ENCODE measurements at regions not wholly inside any gene's neighbourhood (a gene's known extent, or its start where the extent isn't known, plus 50 kb on each side); places are given as distances from the start of the nearest gene placed in this dataset.
"Not testable (repeated sequence)": the region's sequence is repeated elsewhere in the genome, so short reads cannot be mapped to it uniquely, and the experiment has no call there.

DNA sequence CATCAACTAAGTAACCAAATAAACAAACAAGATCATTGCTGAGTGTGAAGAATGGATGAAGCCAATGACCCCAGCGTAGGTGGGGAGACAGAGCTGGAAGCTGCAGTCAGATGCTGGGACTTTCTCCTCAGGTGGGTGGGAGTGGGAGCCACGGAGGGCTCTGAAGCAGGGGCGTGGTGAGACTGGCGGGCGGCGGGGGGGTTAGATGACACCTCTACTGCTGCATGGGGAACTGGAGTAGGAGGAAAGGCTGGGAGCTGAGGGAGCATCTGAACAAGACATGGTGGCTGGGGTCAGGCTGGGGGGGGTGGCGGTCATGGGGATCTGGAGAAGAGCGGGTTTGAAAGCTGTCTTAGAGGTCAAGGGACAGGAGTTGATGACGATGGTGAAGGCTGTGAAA, 193.8 kb downstream of the C9orf50 start:
- no peak overlapping the region for H3K4me3 ChIP-seq (ENCODE audit: low read length)
- DNase-seq (ENCODE audit: low read depth, low spot score), result no peak

DNA sequence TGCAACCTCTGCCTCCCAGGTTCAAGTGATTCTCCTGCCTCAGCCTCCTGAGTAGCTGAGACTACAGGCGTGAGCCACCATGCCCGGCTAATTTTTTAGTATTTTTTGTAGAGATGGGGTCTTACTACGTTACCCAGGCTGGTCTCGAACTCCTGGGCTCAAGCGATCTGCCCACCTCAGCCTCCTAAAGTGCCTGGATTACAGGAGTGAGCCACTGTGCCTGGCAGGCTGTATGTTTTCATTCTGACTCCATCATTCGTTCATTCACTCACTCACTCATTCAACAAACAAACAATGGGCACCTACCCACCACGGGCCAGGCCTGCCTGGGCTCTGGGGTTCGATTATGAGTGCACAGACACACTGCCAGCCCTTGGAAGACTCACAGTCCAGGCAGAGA, 197.1 kb downstream of the C9orf50 start:
- DNase-seq (ENCODE audit: low read depth, low spot score); H3K4me3 ChIP-seq (ENCODE audit: low read length): not testable (repeated sequence)

DNA sequence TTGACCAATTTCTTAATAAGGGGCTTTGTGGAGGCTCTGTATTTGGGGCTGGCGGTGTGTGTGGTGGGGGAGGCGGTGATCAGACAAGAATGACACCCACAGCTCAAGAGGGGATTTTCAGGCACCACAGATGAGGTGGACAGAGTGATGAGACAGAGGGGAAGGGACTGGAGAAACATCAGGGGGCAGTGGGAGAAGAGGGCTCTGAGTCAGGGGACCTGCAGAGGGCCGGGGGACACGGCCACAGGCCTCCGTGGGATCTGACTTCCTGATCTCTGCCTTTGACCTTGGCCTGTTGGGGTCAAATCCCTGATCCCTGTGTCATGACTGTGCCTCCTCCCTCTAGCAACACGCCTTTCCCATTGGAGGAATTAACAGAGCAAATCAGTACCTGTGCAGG, 197.7 kb downstream of the C9orf50 start:
- no peak for DNase-seq (ENCODE audit: low read depth, low spot score)

DNA sequence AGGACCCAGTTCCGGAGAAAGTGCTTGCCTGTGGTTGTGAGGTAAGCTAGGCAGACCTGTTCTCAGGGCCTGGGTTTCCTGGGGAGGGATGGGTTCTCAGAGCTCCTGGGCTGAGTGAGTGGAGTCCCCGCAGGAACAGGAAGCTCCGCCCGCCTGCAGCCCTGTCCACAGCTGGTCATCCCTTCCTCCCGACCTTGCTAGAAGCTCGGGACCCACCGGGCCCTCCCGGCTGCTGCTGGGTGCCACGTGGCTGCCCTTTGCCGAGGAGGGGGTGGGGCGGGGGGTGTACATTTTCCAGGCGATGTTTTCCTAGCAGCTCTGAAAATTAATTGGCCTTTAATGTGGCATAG, 198.1 kb downstream of the C9orf50 start:
- DNase-seq (ENCODE audit: low read depth, low spot score), result no peak
- no peak overlapping the region for H3K4me3 ChIP-seq (ENCODE audit: low read length)

More for the DNA sequence above, 197.7 kb downstream of the C9orf50 start:
- H3K4me3 ChIP-seq (ENCODE audit: low read length), result no peak overlapping the region

DNA sequence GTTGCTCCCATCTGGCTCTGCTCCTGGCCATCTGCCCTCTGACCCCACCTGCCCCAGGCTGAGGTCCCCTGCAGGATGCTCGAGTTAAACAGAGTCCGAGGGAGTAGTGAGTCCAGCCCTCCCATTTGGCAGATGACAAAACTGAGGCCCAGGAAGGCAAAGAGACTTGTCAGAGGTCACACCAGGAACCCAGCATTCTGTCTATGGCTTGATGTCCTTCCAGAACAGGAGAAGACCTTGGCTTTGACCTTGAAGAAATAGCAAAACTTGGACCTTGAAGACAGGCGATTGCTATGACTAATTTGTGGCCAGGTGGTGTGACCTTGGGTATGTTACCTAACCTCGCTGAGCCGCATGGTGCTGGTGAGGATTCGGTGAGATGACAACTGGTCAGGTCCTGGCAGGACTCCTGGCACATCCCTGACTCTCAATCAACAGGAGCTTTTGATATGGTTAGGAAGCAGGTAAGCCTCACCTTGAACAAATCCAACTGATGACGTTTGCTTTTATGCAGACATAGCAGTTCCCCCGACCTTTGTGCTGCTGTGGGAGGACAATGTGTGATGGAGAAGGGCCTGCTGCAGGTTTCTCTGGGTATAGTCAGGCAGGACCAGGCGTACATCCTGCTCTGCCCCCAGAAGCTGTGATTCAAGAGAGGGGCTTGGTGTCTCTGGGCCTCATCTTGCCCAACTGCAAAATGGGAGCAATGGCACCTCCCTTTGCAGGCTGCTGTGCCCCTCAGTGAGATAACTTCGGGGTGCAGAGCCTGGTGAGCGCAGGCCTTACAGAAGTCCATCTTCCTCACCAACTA, 198.7 kb downstream of the C9orf50 start:
- DNase-seq (ENCODE audit: low read depth, low spot score), result no peak
- H3K4me3 ChIP-seq (ENCODE audit: low read length), result no peak overlapping the region

DNA sequence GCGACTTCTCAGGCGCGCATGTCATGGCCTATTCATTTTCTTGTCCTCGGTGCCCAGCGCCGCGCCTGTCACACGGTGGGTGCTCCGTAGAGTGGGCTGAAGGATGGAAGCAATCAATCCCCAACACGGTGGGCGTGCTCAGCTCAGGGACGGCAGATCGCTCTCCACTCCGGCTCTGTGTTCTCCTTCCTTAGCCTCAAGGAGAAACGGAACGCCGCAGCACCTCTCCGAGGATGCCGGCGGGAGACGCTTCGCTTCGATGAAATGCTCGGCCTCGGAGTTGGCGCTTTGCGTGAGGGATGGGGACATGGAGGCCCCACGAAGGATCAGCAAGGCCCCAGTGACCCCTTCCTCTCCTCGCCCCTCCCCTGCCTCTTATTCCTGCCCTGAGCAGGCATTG, 199.5 kb downstream of the C9orf50 start:
- no peak for DNase-seq (ENCODE audit: low read depth, low spot score)
- H3K4me3 ChIP-seq (ENCODE audit: low read length), result no peak overlapping the region

DNA sequence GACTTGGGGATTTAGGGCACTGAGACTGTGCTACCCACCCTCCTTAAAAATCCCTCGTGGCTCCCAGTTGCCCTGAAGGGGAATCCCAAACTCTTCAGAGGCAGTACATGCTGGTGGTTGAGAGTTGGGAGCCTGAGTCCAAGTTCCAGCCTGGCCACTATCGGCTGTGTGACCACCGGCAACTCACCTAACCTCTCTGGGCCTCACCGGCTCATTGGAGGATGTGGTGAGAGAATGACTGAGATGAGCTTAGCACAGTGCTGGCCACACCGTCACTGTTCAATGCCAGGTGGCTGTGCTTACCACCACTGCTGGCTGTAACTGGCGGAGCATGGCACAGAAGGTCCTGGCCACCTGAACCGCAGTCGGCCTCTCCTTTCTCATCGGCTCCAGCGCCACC, 200.2 kb downstream of the C9orf50 start:
- DNase-seq (ENCODE audit: low read depth, low spot score), result no peak
- no peak overlapping the region for H3K4me3 ChIP-seq (ENCODE audit: low read length)

DNA sequence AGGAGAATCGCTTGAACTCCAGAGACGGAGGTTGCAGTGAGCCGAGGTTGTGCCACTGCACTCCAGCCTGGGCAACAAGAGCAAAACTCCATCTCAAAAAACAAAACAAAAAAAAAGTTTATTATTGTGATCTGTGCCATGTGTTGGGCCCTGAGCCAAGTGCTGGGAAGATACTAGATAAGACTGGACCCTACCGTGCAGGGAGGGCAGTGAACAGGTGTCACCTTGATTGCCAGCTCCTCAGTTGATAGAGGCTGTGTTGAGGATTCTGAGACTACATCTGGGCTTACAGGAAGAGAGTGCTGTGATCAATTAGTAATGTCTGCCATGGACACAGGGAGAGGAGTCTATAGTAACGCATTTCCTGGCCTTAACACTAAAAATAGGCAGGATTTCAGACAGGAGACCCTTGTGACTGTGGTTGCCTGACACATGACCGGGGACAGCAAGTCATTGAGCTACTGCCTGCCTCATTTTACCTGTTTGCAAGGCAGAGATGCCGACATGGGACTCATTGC, 201.5 kb downstream of the C9orf50 start:
- H3K4me3 ChIP-seq (ENCODE audit: low read length), result no peak overlapping the region
- DNase-seq (ENCODE audit: low read depth, low spot score), result no peak

DNA sequence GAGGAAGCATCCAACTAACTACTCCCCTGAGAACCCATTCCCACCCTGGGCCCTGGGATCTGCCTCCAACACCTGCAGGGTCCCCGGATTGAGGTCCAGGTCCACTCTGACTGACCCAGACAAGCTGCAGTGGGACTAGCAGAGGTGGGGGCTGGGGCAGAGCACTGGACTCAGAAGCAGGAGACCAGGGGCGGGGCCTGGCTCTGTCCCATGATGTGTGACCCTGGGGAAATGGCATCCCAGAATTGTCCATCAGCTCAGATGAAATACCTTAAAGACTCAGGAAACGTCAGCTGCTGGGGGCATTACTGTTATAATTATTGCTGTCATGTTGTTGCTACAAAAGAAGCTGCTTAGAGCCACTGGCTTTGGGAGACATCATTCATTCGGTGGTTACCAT, 202.4 kb downstream of the C9orf50 start:
- DNase-seq (ENCODE audit: low read depth, low spot score), result no peak

DNA sequence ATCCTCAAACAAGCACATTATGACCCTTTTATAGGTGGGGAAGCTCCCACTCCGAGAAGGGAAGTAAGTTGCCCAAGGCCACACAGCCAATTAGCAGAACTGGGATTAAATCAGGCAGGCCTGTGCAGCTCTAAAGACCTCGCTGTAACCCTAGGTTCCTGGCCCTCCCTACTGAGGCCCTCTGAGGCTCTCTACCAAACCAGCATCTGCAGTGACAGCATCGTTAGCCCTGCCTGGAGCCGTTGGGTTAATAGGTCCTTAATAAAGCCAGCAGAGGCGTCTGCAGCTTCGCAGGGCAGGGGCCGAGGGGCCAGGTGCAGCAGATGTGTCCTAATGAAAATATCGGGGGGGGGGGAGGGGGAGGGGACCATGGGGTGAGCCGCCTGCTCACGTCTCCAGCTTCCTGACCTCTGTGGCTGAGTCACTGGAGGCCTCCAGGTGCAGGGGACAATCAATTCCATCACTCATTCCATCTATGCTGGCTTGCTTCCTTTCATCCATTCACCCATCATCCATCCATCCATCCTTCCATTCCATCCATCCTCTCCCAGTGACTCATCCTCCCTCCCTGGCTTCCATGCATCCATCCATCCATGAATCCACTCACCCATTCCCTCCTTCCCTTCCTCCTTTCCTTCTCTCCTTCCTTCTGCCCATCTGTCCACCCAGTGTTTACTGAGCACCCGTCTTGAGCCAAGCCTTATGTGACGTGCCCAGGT, 203.9 kb downstream of the C9orf50 start:
- no peak for DNase-seq (ENCODE audit: low read depth, low spot score)
- no peak overlapping the region for H3K4me3 ChIP-seq (ENCODE audit: low read length)

More for the DNA sequence above, 202.4 kb downstream of the C9orf50 start:
- no peak overlapping the region for H3K4me3 ChIP-seq (ENCODE audit: low read length)

DNA sequence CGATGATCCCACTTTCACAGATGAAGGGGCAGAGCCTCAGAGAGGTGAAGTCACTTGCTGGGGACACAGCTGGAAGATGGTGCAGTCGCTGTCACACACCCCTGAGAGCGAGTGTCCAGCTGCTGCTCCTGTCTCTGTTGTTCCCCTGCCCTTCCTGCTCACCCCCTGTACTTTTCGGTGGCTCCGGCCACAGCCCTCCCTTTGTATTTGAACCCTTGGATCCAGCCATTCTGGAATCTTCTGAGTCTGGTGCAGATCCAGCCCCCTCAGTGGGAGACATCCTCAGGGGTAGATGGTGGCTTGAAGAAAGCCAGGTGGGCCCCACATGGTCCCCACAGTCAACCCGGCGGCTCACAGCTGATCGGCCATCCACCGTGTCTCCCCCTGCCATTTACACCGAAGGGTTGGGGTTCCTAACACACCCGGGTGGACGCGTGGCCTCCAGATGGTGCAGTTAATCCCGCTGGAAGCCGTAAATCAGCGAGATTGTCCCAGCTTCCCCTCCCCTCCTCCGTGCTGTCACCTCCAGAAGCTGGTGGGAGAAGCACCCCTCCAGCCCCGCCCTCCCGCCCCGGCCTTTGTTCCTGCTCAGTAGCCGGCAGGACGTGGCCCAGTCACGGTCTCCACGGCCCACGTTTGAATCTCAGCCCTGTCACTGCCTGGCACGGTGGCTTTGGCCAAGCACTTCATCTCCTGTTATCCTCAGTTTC, 204.8 kb downstream of the C9orf50 start:
- no peak overlapping the region for H3K4me3 ChIP-seq (ENCODE audit: low read length)
- no peak for DNase-seq (ENCODE audit: low read depth, low spot score)

DNA sequence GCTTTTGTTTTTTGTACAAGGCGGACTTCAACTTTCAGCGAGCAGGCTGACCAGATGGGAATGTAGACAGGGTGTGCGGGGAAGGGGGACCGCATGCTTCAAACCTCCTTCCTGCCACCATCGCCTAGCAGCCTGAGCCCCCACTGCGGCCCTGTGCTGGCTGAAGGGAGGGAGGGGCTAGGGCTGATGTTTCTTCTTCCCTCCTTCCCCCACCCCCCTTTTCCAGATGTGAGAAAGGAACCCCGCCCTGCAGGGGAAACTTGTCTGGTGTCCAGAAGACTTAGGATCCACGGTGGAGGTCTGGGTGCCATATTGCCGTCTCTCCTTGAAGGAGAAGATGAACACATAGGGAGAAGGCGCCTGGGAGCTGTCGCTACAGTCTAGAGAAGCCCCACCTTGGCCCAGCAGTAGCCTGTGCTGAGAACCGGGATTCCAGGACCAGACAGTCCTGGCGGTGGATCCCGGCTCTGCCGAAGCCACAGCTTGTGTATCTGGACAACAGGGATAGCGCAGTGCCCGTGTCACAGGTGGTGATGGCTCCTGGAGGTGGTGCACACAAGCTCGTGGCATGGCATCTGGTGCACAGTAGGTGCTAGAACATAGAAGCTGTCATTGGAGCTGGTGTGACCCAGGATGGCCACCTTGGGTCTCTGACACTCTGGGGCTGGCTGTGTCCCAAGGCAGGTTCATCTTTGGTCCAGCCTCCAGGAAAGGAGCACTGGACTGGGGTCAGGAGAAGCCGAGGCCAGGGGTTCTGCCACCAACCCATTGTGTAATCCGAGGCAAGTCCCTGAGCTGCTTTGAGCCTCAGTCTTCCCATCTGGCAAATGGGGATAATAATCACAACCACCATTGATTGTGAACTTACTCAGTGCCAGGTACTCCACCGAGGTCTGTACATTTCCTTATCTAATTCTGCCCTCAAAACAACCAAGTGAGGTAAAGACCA, 205.6 kb downstream of the C9orf50 start:
- no peak overlapping the region for H3K4me3 ChIP-seq (ENCODE audit: low read length)
- no peak for DNase-seq (ENCODE audit: low read depth, low spot score)

DNA sequence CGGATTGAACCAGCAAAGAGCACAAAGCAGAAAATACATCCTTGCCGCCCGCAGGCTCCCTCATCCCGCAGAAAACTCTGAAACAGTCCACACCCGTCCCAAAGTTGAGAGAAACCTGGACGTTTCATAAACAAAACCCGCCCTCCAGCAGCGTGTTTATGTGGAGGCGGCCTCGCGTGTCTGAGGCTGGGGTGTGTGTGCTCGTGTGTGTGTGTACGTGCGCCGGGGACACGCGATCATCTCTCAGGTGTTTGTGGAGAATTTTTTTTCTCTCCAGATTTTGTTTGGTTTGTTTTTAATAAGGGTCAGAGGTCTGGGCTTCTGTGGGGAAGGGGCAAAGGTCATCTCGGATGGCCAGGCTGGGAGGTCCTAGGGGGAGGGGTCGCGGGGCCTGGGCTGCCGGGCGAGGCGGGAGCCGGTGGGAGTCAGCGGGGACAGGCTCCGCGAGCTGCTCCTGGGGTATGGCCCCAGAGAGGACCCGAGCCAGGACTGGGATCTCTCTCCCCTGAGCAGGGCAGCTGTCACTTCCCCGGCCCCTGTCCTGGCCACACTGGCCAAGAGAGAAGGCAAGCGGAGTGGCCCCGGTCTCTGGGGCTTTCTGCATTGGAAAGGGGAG, 206.4 kb downstream of the C9orf50 start:
- DNase-seq (ENCODE audit: low read depth, low spot score), result no peak
- H3K4me3 ChIP-seq (ENCODE audit: low read length), result peak overlapping the region; percentile 69

DNA sequence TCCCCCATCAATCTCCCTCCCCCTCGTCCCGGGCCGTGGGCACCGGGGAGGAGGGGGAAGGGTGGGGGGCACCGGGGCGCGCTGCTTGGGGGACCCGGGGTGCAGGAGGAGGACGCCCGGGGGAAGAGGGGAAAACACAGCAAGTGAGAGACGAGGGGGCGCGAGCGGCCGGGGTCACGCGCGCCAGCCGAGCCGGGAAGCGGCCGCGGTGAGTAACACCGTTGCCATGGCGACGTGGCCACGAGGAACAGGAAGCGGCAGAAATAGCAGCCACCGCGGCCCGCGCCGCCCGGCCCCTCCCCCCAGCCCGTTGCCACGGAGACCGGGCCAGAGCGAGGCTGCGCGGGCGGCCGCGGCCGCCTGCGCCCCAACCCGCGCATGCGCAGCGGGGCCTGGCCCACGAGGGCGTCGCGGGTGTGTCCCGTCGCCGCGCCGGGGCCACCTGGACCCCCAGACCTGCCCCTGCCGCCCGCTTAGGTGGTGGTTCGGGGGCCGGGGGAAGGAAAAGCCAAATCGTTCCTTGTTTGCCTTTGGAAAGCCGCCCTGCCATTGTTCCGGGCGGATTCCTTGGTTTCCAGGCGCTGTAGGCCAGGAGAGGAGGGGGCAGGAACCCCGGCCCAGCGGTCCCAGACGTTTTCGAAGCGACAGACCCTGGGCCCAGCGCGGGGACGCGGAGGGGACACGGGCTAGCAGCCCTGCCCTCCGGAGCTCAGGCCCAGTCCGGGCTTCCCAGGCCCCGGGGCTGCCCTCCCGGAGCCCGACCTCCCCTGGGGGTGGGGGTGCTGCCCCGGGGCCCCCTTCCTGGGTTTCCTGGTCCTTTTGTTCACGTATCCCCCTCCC, 207.1 kb downstream of the C9orf50 start:
- DNase-seq (ENCODE audit: low read depth, low spot score), result peak; percentile 90
- peak overlapping the region; percentile 69 for H3K4me3 ChIP-seq (ENCODE audit: low read length)

DNA sequence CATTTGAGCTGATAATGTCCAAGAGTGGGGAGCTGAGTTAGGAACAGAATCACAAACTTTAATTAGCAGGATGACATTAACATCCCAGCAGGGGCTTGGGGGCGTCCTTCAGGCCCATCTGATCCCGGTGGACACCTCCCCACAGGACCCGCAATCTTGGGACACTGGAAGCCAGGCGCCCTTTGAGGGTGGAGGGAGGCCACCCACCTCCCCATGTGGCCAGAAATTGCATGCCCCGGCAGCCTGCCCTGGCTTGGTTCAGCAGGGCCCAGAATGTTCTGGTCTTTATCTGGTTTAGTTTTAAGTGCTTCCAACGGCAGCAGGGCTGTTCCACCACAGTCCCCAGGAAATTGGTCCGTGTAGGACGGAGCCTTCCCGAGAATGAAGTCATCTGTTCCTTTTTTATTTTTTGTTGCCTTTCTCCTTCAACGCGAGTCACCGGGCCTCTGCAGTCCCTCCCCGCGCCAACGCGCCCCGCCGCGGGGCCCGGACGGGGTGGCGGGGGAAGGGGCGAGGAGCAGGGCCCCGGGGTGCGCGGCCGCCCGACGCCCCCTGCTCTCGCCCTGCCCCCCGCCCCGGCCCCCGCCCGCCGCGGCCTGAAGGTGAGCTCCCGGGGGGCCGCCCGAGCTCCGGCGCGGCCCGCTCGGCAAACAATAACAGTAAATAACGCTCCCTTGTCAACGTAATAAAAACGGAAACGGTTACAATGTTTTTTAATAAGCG, 207.9 kb downstream of the C9orf50 start:
- peak; percentile 26 for DNase-seq (ENCODE audit: low read depth, low spot score)
- peak overlapping the region; percentile 45 for H3K4me3 ChIP-seq (ENCODE audit: low read length)

DNA sequence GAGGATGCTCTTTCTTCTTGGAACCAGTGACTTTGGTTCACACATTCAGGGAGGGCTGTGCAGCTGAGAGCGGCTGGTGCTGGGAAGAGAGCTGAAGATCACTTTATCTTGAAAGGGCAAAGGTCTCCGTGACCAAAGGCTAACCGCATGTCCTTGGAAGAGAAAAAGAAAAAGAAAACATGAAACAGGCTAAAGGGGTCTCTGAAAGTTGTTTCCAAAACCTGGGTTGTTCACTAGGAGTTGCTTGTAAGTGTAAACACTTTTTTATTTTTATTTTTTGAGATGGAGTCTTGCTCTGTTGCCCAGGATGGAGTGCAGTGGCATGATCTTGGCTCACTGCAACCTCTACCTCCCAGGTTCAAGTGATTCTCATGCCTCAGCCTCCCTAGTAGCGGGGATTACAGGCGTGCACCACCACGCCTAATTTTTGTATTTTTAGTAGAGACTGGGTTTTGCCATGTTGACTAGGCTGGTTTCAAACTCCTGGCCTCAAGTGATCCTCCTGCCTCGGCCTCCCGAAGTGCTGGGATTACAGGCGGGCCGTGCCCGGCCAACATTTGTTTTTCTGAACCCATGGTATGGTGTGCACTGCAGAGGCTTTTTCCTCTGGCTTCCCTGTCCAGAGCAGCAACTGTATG, 208.6 kb downstream of the C9orf50 start:
- not testable (repeated sequence) for DNase-seq (ENCODE audit: low read depth, low spot score); H3K4me3 ChIP-seq (ENCODE audit: low read length)

All from Jurkat, Clone E6-1 (cell line).